Neuronal stem cell (in vitro differentiated cells): ENCODE measurements at regions not wholly inside any gene's neighbourhood (a gene's known extent, or its start where the extent isn't known, plus 50 kb on each side); places are given as distances from the start of the nearest gene placed in this dataset.

Source experiments
- DNase-seq: peaks from one replicate; pipeline ENCODE4 v3.0.0-alpha.2; 2013; ENCODE audit warnings: low spot score
- H2AFZ ChIP-seq: one replicate; pipeline ENCODE4 v1.6.1; 2013; ENCODE audit warnings: mild to moderate bottlenecking, low read length, inconsistent platforms
- H2AK5ac ChIP-seq: 2 replicates; pipeline ENCODE4 v1.6.1; 2013; ENCODE audit warnings: low read depth, mild to moderate bottlenecking, inconsistent platforms, low read length, moderate library complexity, mixed read lengths
- H2BK120ac ChIP-seq: 2 replicates; pipeline ENCODE4 v1.6.1; 2013; ENCODE audit warnings: low read depth, mild to moderate bottlenecking, inconsistent platforms, low read length, moderate library complexity, mixed read lengths
- H2BK12ac ChIP-seq: one replicate; pipeline ENCODE4 v1.6.1; 2013; ENCODE audit warnings: low read length, inconsistent platforms
- H2BK15ac ChIP-seq: 2 replicates; pipeline ENCODE4 v1.6.1; 2013; ENCODE audit warnings: mild to moderate bottlenecking, low read length, inconsistent platforms, mixed read lengths
- H2BK5ac ChIP-seq: one replicate; pipeline ENCODE4 v1.6.1; 2013; ENCODE audit warnings: inconsistent platforms, mild to moderate bottlenecking, low read length, moderate library complexity
- H3K14ac ChIP-seq: one replicate; pipeline ENCODE4 v1.6.1; 2013; ENCODE audit warnings: low read length, inconsistent platforms
- H3K18ac ChIP-seq: 2 replicates; pipeline ENCODE4 v1.6.1; 2013; ENCODE audit warnings: low read length, inconsistent platforms
- H3K23ac ChIP-seq: 2 replicates; pipeline ENCODE4 v1.6.1; 2013; ENCODE audit warnings: low read depth, mild to moderate bottlenecking, mixed read lengths, low read length, inconsistent platforms; ENCODE audit not compliant: poor library complexity
- H3K27ac ChIP-seq: replicated peaks from 3 replicates; pipeline ENCODE4 v1.5.1; 2013; ENCODE audit warnings: low read length, inconsistent platforms
- H3K27me3 ChIP-seq, 3 experiments: 2 replicates each; pipeline ENCODE4 v1.6.1; 2013; ENCODE audit warnings: low read length in 3 of 3, mild to moderate bottlenecking in 2 of 3, inconsistent platforms in 1 of 3, low read depth in 1 of 3, mixed read lengths in 1 of 3, moderate library complexity in 1 of 3; ENCODE audit not compliant: control insufficient read depth in 3 of 3, insufficient read depth in 3 of 3
- H3K36me3 ChIP-seq, 2 donors: replicated peaks in 1 of 2; 2 replicates each; pipeline ENCODE4 v1.6.1; 2013; ENCODE audit warnings: low read length in 2 of 2; ENCODE audit not compliant: control insufficient read depth in 2 of 2, insufficient read depth in 2 of 2
- H3K4ac ChIP-seq: 2 replicates; pipeline ENCODE4 v1.6.1; 2013; ENCODE audit warnings: inconsistent platforms, mild to moderate bottlenecking, low read length, moderate library complexity
- H3K4me1 ChIP-seq, 2 donors: 1 replicate in 1 of 2; 2 replicates in 1 of 2; pipeline ENCODE4 v1.6.1; 2013; ENCODE audit warnings: low read length in 2 of 2, low read depth in 1 of 2; ENCODE audit not compliant: control insufficient read depth in 2 of 2, insufficient read depth in 1 of 2
- H3K4me2 ChIP-seq: one replicate; pipeline ENCODE4 v1.6.1; 2013; ENCODE audit warnings: mild to moderate bottlenecking, low read length, inconsistent platforms; ENCODE audit not compliant: insufficient read depth, poor library complexity, severe bottlenecking
- H3K4me3 ChIP-seq, 2 donors: 2 replicates each; pipeline ENCODE4 v1.5.1; 2013; ENCODE audit warnings: low read length in 2 of 2, mild to moderate bottlenecking in 2 of 2, inconsistent platforms in 1 of 2, moderate library complexity in 1 of 2
- H3K79me1 ChIP-seq: one replicate; pipeline ENCODE4 v1.6.1; 2013; ENCODE audit warnings: low read depth, mild to moderate bottlenecking, inconsistent platforms, low read length, moderate library complexity
- H3K9ac ChIP-seq: one replicate; pipeline ENCODE4 v1.6.1; 2013; ENCODE audit warnings: mild to moderate bottlenecking, low read depth, low read length, inconsistent platforms; ENCODE audit not compliant: poor library complexity
- H3K9me3 ChIP-seq, 2 donors: replicated peaks in 1 of 2; 2 replicates each; pipeline versions ENCODE3 to v1.6.1; 2013; ENCODE audit warnings: low read length in 2 of 2, mild to moderate bottlenecking in 2 of 2, inconsistent platforms in 1 of 2, low read depth in 1 of 2, mixed read lengths in 1 of 2, moderate library complexity in 1 of 2; ENCODE audit not compliant: control insufficient read depth in 2 of 2, insufficient read depth in 1 of 2
- H4K8ac ChIP-seq: one replicate; pipeline ENCODE4 v1.6.1; 2013; ENCODE audit warnings: low read depth, mild to moderate bottlenecking, inconsistent platforms, low read length, moderate library complexity
- H4K91ac ChIP-seq: one replicate; pipeline ENCODE4 v1.6.1; 2013; ENCODE audit warnings: low read length, low read depth, mild to moderate bottlenecking, inconsistent platforms; ENCODE audit not compliant: poor library complexity
- WGBS, 2 donors: extraction: QIAGEN DNeasy Blood & Tissue Kit; methylation state at CpG; one replicate each; pipeline ENCODE4 v1.1.7; 2013; ENCODE audit warnings: missing lambda C conversion rate in 2 of 2, mixed read lengths in 1 of 2; ENCODE audit not compliant: insufficient read length in 2 of 2, insufficient replicate concordance in 1 of 2; ENCODE audit errors: extremely low coverage in 2 of 2; 5-methylcytosine and 5-hydroxymethylcytosine counted together

DNA sequence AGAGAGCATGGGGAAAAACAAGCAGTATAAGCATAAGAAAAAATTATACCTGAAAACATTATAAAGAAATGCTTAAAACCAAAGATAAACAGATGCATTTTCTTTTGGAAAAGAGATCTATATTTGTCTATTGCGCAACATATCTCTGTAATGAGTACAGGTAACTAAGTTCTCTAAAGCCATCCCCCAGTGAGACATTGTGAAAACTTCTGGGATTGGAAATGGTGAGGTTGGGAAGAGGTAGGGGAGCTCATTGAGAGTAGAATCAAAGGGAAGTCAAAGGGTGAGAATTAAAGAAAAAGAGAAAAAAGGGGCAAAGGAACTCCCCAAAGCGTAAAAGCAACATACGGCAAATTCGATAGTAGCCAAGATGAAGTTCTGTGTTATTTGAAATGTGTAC is 257.9 kb upstream of the RBFOX1 start:
- no peak for DNase-seq
- H3K4ac ChIP-seq: no peak overlapping the region
- no peaks in the 10 kb centered on the region for H3K36me3 ChIP-seq
- no peak overlapping the region for H2BK5ac ChIP-seq
- H2AK5ac ChIP-seq: no peak overlapping the region
- H3K14ac ChIP-seq: no peak overlapping the region
- H2BK12ac ChIP-seq: no peak overlapping the region
- WGBS, 2 donors: no CpG with 5 or more reads among the region's 4 CpGs
- H3K4me1 ChIP-seq: no peaks in the 10 kb centered on the region
- H3K18ac ChIP-seq: no peak overlapping the region
- H3K27me3 ChIP-seq: no peaks in the 10 kb centered on the region
- no peak overlapping the region for H3K4me3 ChIP-seq
- no peak overlapping the region for H2BK15ac ChIP-seq
- H3K79me1 ChIP-seq: no peaks in the 10 kb centered on the region
- H2AFZ ChIP-seq: no peak overlapping the region
- H4K8ac ChIP-seq: no peak overlapping the region
- H3K27ac ChIP-seq: no peak overlapping the region
- no peaks in the 10 kb centered on the region for H3K9me3 ChIP-seq
- no peak overlapping the region for H3K23ac ChIP-seq
- no peak overlapping the region for H3K9ac ChIP-seq
- no peak overlapping the region for H2BK120ac ChIP-seq
- no peak overlapping the region for H4K91ac ChIP-seq
- H3K4me2 ChIP-seq: no peak overlapping the region

DNA sequence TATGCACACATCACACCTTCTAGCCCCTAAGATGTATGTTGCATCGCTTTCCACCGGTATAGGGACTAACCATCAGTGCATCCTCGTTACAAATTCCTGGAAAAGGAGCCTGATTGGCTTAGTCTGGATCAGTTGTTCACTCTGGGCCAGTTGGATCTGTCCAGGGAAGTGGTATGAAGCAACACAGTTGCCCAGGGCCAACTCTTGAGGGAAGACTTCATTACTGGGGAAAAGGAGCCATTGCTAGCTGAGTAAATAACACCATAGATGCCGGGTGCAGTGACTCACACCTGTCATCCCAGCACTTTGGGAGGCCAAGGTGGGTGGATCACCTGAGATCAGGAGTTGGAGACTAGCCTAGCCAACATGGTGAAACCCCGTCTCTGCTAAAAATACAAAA is 275.2 kb upstream of the RBFOX1 start:
- no peak overlapping the region for H3K9ac ChIP-seq
- H3K9me3 ChIP-seq: no peaks in the 10 kb centered on the region
- no peak overlapping the region for H2BK12ac ChIP-seq
- H2BK15ac ChIP-seq: no peak overlapping the region
- no peak overlapping the region for H3K18ac ChIP-seq
- no peaks in the 10 kb centered on the region for H3K79me1 ChIP-seq
- H2AFZ ChIP-seq: no peak overlapping the region
- H3K36me3 ChIP-seq: no peaks in the 10 kb centered on the region
- H2BK120ac ChIP-seq: no peak overlapping the region
- H3K27me3 ChIP-seq: no peaks in the 10 kb centered on the region
- no peak for DNase-seq
- H3K4ac ChIP-seq: no peak overlapping the region
- H3K14ac ChIP-seq: no peak overlapping the region
- H3K27ac ChIP-seq: no peak overlapping the region
- WGBS, 2 donors: no CpG with 5 or more reads among the region's 5 CpGs
- no peak overlapping the region for H3K4me3 ChIP-seq
- no peak overlapping the region for H2AK5ac ChIP-seq
- no peak overlapping the region for H3K4me2 ChIP-seq
- H2BK5ac ChIP-seq: no peak overlapping the region
- no peak overlapping the region for H3K23ac ChIP-seq
- peaks cover 0 to 8% of the 10 kb centered on the region in 2 donors for H3K4me1 ChIP-seq
- no peak overlapping the region for H4K8ac ChIP-seq
- no peak overlapping the region for H4K91ac ChIP-seq

DNA sequence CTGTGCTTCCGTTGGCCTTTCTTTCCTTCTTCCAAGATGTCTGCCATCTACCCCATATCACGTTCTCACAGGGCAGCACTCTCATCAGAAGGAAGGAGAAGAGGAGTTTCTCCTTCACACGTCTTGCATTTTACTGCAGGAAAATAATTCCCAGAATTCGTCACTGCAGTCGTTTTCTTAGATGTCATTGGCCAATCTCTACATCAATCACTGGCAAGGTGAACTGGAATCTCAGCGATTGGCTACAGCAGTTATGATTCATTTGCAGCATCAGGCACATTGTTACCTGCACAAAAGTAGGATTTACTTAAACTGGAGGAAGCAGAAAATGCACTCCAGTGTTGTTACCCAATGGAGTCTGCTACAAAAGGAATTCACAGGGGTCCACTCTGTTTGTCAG is 277.2 kb upstream of the RBFOX1 start:
- Histone ChIP-seq H2AK5ac (no peak overlapping the region), H4K91ac (no peak overlapping the region), H3K4me1 (peaks cover 0 to 8% of the 10 kb centered on the region in 2 donors), H3K18ac (no peak overlapping the region), H2BK5ac (no peak overlapping the region), H3K14ac (no peak overlapping the region), H3K23ac (no peak overlapping the region), H3K4me3 (no peak overlapping the region), H3K27ac (no peak overlapping the region), H3K4me2 (no peak overlapping the region), H3K9me3 (no peaks in the 10 kb centered on the region), H3K27me3 (no peaks in the 10 kb centered on the region), H2BK120ac (no peak overlapping the region), H2AFZ (no peak overlapping the region), H2BK12ac (no peak overlapping the region), H3K36me3 (no peaks in the 10 kb centered on the region), H4K8ac (no peak overlapping the region), H3K9ac (no peak overlapping the region), H2BK15ac (no peak overlapping the region), H3K79me1 (no peaks in the 10 kb centered on the region), H3K4ac (no peak overlapping the region)
- no CpG with 5 or more reads among the region's 6 CpGs for WGBS, 2 donors
- no peak for DNase-seq

DNA sequence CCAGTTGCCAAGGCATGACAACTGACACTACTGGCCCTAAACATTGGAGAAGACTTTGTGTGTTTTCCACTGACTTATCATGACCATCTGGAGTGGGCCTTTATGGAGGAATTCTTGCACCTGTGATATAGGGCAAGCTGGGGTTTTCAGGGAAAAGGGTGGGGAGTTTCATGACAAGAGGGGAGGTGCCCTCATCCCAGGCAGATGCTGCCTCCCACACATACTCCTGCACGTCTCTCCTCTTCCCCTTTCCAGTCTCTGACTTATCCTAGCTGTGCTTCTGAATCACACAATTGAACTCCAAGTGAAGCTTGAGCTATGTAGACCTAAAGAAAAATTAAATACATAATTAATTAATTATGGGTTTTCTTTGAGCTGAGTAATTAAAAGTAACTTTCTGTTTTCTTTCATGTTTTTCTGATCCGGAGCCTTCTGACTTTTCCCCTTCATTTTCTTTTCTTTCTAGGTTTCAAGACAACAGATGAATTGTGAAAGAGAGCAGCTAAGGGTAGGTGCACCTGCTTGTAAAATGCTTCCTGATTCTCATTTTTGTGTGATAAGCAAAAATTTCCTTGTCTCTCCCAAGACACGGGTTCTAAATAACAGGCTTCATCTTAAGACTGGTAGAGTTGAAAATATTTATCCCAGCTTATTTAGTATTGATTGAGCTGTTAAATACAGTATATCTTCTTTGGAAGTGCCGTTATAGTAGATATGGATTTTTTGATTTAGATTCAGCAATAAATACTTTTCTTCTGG is 280.9 kb upstream of the RBFOX1 start:
- H3K27me3 ChIP-seq: no peaks in the 10 kb centered on the region
- no peak overlapping the region for H2AK5ac ChIP-seq
- DNase-seq: no peak
- H3K4me3 ChIP-seq: no peak overlapping the region
- no peak overlapping the region for H4K8ac ChIP-seq
- H3K27ac ChIP-seq: no peak overlapping the region
- H3K9ac ChIP-seq: no peak overlapping the region
- H2BK120ac ChIP-seq: no peak overlapping the region
- H4K91ac ChIP-seq: no peak overlapping the region
- H3K9me3 ChIP-seq: no peaks in the 10 kb centered on the region
- no peak overlapping the region for H3K4me2 ChIP-seq
- no peak overlapping the region for H2BK15ac ChIP-seq
- H3K14ac ChIP-seq: no peak overlapping the region
- no peak overlapping the region for H2AFZ ChIP-seq
- no peak overlapping the region for H3K4ac ChIP-seq
- H3K79me1 ChIP-seq: no peaks in the 10 kb centered on the region
- H3K18ac ChIP-seq: no peak overlapping the region
- H2BK12ac ChIP-seq: no peak overlapping the region
- H2BK5ac ChIP-seq: no peak overlapping the region
- peaks cover 0 to 2% of the 10 kb centered on the region in 2 donors for H3K4me1 ChIP-seq
- H3K36me3 ChIP-seq: no peaks in the 10 kb centered on the region
- H3K23ac ChIP-seq: no peak overlapping the region
- no CpG with 5 or more reads among the region's 4 CpGs for WGBS, 2 donors
